HCT116 (cell line): ENCODE measurements at regions not wholly inside any gene's neighbourhood (a gene's known extent, or its start where the extent isn't known, plus 50 kb on each side); places are given as distances from the start of the nearest gene placed in this dataset.

Source experiments
- CBX3 ChIP-seq: IDR thresholded peaks from 2 replicates; pipeline ENCODE4 v1.6.1; 2012; ENCODE audit warnings: low read depth
- EGR1 ChIP-seq: IDR thresholded peaks from 2 replicates; pipeline ENCODE4 v1.6.1; 2012; ENCODE audit warnings: low read depth
- JUND ChIP-seq: IDR thresholded peaks from 2 replicates; pipeline ENCODE4 v1.6.1; 2012
- POLR2A ChIP-seq: IDR thresholded peaks from 2 replicates; pipeline ENCODE4 v1.7.0; 2011; ENCODE audit warnings: borderline replicate concordance; ENCODE audit not compliant: insufficient read depth, insufficient read length; ENCODE audit errors: extremely low read depth
- RAD21 ChIP-seq: IDR thresholded peaks from 2 replicates; pipeline ENCODE4 v1.6.1; 2012; ENCODE audit warnings: low read depth, mild to moderate bottlenecking
- SIN3A ChIP-seq: IDR thresholded peaks from 2 replicates; pipeline ENCODE4 v1.6.1; 2012; ENCODE audit warnings: low read depth
- TCF7L2 ChIP-seq: IDR thresholded peaks from 2 replicates; pipeline ENCODE4 v1.7.0; 2011; ENCODE audit warnings: borderline replicate concordance, inconsistent platforms; ENCODE audit not compliant: insufficient read depth, insufficient read length; ENCODE audit errors: extremely low read depth
- TF ChIP-seq, protein P1 (sequence below), 3 experiments: fragments of 200-600 bp in 1 of 3; sonication (generic) in 1 of 3; IDR thresholded peaks in 2 of 3; conservative IDR thresholded peaks in 1 of 3; 2 replicates each; pipeline ENCODE4 v1.5.1; 2012 to 2017; ENCODE audit warnings: low read depth in 2 of 3, low read length in 2 of 3, antibody characterized with exemption in 1 of 3, borderline replicate concordance in 1 of 3, control low read depth in 1 of 3, mild to moderate bottlenecking in 1 of 3, mixed read lengths in 1 of 3, mixed run types in 1 of 3, moderate library complexity in 1 of 3; ENCODE audit not compliant: insufficient read depth in 1 of 3
- TF ChIP-seq, protein P2 (sequence below): IDR thresholded peaks from 2 replicates; pipeline ENCODE4 v1.6.1; 2012
- TF ChIP-seq, protein P3 (sequence below): IDR thresholded peaks from 2 replicates; pipeline ENCODE4 v1.6.1; 2012; ENCODE audit warnings: low read depth

DNA sequence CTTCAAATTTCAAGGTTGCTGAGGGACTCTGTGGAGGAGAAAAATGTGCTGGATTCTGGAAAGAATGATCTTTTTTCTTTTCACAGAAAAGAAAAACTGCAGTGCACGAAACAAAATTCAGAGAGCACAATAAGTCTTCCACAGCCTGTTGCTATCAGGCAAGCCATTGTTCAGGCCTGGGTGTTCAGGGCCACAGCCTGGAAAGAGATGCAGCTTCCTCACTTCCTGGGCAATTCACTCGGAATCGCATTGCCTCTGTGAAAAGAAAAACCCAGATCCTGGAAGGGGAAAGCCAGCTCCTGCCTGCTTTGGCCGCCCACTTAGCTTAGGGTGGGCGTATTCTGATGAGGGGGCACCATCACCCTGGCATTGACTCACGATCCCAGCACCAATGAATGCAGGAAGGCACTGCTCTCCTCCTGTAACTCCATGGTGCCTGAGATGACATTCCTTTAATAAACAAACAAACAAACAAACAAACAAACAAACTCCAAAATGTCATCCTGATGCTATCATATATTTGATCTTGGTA lies 863.9 kb downstream of the BCL11B start:
- TF ChIP-seq, protein P1, sequence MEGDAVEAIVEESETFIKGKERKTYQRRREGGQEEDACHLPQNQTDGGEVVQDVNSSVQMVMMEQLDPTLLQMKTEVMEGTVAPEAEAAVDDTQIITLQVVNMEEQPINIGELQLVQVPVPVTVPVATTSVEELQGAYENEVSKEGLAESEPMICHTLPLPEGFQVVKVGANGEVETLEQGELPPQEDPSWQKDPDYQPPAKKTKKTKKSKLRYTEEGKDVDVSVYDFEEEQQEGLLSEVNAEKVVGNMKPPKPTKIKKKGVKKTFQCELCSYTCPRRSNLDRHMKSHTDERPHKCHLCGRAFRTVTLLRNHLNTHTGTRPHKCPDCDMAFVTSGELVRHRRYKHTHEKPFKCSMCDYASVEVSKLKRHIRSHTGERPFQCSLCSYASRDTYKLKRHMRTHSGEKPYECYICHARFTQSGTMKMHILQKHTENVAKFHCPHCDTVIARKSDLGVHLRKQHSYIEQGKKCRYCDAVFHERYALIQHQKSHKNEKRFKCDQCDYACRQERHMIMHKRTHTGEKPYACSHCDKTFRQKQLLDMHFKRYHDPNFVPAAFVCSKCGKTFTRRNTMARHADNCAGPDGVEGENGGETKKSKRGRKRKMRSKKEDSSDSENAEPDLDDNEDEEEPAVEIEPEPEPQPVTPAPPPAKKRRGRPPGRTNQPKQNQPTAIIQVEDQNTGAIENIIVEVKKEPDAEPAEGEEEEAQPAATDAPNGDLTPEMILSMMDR (IDR thresholded peaks at IDR 0.05 in 2 of 3, conservative IDR thresholded peaks at IDR 0.05 in 1 of 3; ENCODE audit: borderline replicate concordance in 1 of 3, insufficient read depth in 1 of 3, low read depth in 2 of 3, low read length in 2 of 3), result no peak
- no peak for TF ChIP-seq JUND
- TF ChIP-seq POLR2A, result no peak
- TF ChIP-seq SIN3A, result no peak
- no peak for TF ChIP-seq CBX3
- TF ChIP-seq, protein P2, sequence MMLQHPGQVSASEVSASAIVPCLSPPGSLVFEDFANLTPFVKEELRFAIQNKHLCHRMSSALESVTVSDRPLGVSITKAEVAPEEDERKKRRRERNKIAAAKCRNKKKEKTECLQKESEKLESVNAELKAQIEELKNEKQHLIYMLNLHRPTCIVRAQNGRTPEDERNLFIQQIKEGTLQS, result no peak
- TF ChIP-seq, protein P3, sequence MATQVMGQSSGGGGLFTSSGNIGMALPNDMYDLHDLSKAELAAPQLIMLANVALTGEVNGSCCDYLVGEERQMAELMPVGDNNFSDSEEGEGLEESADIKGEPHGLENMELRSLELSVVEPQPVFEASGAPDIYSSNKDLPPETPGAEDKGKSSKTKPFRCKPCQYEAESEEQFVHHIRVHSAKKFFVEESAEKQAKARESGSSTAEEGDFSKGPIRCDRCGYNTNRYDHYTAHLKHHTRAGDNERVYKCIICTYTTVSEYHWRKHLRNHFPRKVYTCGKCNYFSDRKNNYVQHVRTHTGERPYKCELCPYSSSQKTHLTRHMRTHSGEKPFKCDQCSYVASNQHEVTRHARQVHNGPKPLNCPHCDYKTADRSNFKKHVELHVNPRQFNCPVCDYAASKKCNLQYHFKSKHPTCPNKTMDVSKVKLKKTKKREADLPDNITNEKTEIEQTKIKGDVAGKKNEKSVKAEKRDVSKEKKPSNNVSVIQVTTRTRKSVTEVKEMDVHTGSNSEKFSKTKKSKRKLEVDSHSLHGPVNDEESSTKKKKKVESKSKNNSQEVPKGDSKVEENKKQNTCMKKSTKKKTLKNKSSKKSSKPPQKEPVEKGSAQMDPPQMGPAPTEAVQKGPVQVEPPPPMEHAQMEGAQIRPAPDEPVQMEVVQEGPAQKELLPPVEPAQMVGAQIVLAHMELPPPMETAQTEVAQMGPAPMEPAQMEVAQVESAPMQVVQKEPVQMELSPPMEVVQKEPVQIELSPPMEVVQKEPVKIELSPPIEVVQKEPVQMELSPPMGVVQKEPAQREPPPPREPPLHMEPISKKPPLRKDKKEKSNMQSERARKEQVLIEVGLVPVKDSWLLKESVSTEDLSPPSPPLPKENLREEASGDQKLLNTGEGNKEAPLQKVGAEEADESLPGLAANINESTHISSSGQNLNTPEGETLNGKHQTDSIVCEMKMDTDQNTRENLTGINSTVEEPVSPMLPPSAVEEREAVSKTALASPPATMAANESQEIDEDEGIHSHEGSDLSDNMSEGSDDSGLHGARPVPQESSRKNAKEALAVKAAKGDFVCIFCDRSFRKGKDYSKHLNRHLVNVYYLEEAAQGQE, result no peak
- no peak for TF ChIP-seq RAD21
- no peak for TF ChIP-seq EGR1
- TF ChIP-seq TCF7L2, result no peak
